ENCODE measurements at regions not wholly inside any gene's neighbourhood (a gene's known extent, or its start where the extent isn't known, plus 50 kb on each side); places are given as distances from the start of the nearest gene placed in this dataset.

DNA sequence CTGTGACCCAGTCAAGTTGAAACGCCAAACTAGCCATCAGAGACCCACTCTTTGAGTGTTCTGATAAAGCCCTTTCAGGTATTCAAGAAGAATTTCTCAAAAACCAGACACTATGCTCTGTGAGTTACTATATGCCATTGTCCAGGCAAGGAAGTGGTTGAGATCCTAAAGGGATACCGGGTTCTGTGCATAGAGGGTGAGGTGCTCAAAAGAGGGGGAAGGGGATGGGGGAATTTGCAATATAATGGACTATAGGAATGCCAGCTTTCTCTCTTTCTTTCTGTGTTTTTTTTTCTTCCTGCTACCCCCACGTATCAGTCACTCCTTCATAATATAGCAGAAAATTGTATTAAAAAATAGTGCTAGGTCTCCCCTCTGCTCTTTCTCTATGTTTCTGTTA, 1619.0 kb downstream of the STIM2 start:
- TF ChIP-seq CTCF (IDR thresholded peaks at IDR 0.05; ENCODE audit: low read depth, low read length, poor library complexity, severe bottlenecking) (no peak), EZH2phosphoT487 (IDR thresholded peaks at IDR 0.05; ENCODE audit: borderline replicate concordance, low read length) (no peak)

All from DOHH2 (cell line).